ENCODE measurements at regions not wholly inside any gene's neighbourhood (a gene's known extent, or its start where the extent isn't known, plus 50 kb on each side); places are given as distances from the start of the nearest gene placed in this dataset.

GRCh38 chr1:212513586-212513985 lies 80.9 kb downstream of the NENF start:
- TF ChIP-seq CTCF (IDR thresholded peaks at IDR 0.05) (no peak), POLR2A (IDR thresholded peaks at IDR 0.05) (no peak)
